Posterior cingulate gyrus (tissue), 11 donors: ENCODE measurements at regions not wholly inside any gene's neighbourhood (a gene's known extent, or its start where the extent isn't known, plus 50 kb on each side); places are given as distances from the start of the nearest gene placed in this dataset.

Source experiments
- DNase-seq, 10 donors: peaks; one replicate each; pipeline versions ENCODE4 v3.0.0 to v3.0.0-alpha.2; 2020 to 2021; ENCODE audit warnings: mixed read lengths in 3 of 10
- intact Hi-C: fragments of 100-400 bp; cut with DNase I; formaldehyde crosslinking; loops from one replicate; pipeline ENCODE4 v1.15.1; 2023

GRCh38 chr14:53493320-53493719 lies 340.2 kb upstream of the DDHD1 start:
- intact Hi-C loops: no loop called here
- DNase-seq: no peak

DNA sequence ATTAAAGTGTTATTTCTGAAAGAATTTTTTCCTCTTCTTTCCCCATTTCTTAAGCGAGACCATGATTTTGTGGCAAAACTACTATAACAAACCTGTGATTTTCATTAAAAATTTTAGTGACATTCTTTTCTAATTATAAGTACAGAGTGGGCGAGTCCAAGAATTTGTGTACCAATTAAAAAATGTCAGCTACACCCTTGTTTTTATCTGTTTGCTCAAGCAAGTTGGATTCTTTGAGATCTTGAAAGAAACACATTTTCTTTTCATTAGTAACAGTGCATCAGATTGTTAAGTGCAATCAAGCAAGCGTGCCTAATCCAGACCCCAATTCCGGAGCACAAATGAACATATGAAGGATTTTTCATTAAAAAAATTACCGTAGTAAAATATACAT lies 338.8 kb upstream of the DDHD1 start:
- intact Hi-C loops: no loop called here
- DNase-seq: no peak

- no peak for DNase-seq
- intact Hi-C loops: no loop called here
Measured at GRCh38 chr14:53491256-53491883, 338.2 kb upstream of the DDHD1 start.

GRCh38 chr14:53478174-53478573 lies 325.1 kb upstream of the DDHD1 start:
- intact Hi-C loops: no loop called here
- no peak for DNase-seq

- DNase-seq: no peak
- intact Hi-C loops: no loop called here
Measured at GRCh38 chr14:53473480-53473879, 320.4 kb upstream of the DDHD1 start.

GRCh38 chr14:53472306-53472705 lies 319.2 kb upstream of the DDHD1 start:
- intact Hi-C loops: no loop called here

GRCh38 chr14:53470351-53471043 lies 317.4 kb upstream of the DDHD1 start:
- DNase-seq: no peak

More at GRCh38 chr14:53472306-53472705, 319.2 kb upstream of the DDHD1 start:
- DNase-seq: no peak

DNA sequence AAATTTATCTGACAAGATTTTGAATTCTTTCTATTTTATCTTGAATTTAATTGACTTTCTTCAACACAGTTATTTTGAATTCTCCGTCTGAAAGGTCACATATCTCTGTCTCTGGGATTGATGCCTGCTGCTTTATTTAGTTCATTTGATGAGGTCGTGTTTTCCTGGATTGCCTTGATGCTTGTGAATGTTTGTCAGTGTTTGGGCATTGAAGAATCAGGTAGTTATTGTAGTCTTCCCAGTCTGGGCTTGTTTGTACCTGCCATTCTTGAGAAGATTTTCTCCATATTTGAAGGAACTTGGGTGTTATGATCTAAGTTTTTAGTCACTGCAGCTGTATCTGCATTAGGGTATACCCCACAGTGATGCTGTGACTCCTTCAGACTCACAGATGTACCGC lies 315.8 kb upstream of the DDHD1 start:
- DNase-seq: no peak
- intact Hi-C loops: no loop called here

More at GRCh38 chr14:53470351-53471043, 317.4 kb upstream of the DDHD1 start:
- intact Hi-C loops: no loop called here

- intact Hi-C loops: no loop called here
- DNase-seq: no peak
Measured at GRCh38 chr14:53464376-53464775, 311.3 kb upstream of the DDHD1 start.

DNA sequence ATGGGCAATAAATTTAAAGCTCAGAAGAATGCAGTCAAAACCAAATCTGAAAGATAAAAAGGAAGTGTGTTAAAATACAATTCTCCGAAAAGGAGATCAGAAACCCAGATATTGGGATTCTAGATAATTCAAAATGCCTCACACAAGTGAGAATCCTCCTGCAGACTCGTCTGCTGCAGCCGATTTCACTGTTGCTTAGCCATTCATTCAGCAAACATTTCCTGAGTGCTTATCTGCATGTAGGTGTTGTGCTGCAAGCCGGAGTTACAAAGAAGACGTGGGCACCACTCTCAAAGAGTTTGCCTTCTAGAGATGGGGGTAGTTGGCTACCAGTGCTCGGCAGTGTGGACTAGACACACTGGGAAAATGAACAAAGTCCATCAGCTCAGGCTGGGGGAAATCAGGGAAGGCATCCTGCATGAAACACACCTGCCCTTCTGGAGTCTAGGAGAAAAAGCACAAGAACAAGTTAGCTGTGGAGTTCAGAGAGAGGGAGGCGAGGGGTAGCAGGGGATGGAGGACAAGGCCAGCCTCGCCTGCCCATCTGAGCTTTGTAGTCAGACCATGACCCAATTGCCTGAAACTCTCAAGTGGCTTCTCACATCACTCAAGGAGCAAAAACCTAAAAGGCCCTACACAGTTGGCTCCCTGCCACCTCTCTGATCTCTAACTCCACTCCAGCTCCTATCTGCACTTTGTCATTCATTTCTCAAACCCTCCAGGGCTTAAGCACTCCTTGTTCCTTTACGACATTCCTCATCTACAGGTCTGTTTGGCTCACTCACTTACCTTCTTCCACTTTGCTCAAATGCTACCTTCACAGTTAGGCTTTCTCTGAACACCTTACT lies 310.0 kb upstream of the DDHD1 start:
- intact Hi-C loops: no loop called here
- no peak for DNase-seq

DNA sequence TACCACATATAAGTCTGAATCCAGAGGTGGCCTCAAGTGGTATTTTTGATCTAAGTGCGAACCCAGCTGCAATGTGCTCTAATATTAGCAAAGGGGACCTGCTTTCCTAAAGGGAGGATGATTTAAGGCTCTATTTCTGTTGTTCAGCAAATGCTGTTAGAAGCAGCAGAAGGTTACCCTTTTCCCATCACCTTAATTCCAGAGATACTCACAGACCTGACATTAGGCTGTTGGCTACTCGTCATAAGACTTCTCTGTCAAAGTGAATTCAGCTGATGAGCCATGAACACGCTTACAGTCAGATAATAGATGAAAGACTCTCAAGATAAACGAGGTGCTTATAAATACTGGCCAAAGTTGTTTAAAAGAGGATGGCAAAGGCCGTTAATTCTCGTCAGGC lies 308.7 kb upstream of the DDHD1 start:
- intact Hi-C loops: no loop called here
- DNase-seq: no peak

DNA sequence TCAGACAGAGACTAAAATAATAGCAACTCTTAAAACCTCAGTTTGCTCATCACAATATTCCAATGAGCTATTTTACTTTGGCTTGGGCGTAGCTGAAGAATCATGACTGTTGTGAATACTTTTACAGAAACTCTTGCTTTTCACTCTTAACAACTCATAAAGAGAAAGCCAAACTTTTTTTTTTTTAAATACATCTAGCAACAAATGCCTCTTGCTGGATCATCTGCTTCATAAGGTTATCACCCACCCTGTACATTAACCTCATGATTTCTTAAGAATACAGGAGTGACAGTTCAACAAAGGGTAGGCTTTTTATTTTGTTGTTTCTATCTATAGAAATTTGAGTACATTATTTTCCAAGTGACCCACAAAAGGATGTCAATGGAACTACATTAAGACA lies 307.4 kb upstream of the DDHD1 start:
- no peak for DNase-seq
- intact Hi-C loops: no loop called here

DNA sequence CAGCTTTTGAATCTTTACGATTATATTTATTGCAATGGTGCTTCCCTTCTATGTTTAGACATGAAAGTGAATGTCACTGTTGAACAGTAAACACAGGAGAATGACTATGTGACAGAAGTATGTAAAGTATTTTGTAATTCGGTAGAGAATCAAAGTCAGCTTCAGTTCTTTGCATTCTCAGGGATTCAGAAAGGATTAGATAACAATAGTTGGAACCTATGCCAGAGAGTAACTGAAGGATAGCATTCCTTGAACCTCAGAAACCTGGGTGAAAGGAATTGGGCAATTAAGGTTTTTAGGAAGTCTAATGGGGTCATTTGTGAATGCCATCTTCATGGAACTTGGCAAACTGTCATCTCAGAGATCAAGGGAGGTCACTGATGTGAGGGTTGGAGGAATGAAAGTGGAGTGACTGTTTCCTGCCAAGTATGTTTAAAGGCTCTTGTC lies 305.3 kb upstream of the DDHD1 start:
- intact Hi-C loops: no loop called here
- DNase-seq: no peak

GRCh38 chr14:53456931-53457330 lies 303.8 kb upstream of the DDHD1 start:
- DNase-seq: no peak
- intact Hi-C loops: no loop called here

DNA sequence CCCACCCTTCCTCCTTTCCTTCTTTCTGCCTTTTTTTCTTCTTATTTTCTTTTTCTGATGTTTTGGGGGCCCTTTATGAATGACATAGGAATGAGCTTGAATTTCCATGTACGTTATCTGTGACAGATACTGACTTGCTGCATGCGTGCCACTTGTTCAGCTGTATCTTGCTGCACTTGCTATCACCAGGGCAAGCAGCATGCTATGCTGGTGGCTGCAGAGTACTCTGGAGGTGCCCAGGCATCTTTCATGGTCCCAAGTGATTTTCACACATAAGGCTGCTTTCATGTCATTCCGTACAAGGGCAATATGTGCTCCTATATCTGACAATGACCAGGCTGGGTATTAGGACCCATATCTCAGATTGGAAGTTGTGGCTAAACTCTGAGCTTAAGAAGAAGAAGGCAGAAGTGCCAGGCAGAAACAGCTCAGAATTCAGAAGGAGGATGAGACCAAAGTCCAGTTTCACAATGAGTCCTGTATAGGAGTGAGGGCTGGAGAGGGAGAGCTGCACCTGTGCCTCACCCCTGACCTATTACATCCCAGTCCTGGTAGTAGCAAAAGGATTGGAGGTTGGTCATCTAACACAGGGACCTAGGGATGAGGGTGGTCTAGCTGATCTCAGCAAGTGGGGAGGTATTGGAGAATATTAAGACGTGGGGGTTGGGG lies 299.0 kb upstream of the DDHD1 start:
- intact Hi-C loops: no loop called here
- no peak for DNase-seq

GRCh38 chr14:53450871-53451270 lies 297.7 kb upstream of the DDHD1 start:
- DNase-seq: no peak

DNA sequence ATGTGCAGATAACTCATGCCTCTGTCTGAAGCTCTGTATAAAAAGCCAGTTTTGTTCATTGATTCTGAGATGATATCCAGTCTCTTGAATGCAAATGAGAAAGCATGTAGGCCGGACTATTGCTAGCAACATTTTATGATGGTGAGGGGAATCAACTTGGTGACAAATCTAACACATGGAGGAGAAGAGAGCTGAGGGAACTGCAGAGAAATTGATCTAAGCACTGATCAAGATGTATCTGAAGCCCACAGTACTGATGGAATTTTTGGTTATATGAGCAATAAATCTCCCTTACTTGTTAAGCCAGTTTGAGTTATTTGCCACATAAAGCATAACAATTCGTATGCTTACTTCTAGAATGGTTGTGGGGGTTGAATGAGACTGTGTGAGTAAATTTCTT lies 295.6 kb upstream of the DDHD1 start:
- intact Hi-C loops: no loop called here
- DNase-seq: no peak

More at GRCh38 chr14:53450871-53451270, 297.7 kb upstream of the DDHD1 start:
- intact Hi-C loops: no loop called here

DNA sequence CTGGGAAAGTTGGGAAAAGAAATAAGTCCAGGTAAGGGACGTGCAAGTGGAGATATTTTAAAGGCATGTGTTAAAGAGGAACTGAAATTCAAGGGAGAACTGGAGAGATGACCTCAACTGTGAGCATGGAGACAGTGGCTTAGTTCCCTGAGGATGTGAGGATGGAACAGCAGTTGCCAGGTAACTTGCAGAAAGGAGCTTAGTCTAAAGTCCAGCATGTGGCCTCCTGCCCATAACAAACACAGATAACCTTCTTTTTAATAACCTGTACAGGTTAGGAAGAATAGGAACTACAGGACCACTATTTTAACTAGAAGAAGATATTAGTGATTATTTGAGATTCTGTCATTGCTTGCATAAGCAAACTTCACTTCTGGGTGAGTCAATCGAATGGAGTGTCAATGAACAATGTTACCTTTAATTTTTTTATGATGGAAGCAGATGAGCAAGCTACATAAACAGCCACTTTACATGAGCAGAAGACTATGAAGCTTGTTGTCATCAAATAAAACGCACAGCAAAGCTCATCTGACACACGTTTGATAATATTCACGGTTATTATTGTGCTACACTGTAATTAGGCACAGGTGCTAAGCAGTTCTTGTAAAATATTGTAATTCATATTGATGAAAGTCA lies 291.7 kb upstream of the DDHD1 start:
- no peak for DNase-seq
- intact Hi-C loops: no loop called here

DNA sequence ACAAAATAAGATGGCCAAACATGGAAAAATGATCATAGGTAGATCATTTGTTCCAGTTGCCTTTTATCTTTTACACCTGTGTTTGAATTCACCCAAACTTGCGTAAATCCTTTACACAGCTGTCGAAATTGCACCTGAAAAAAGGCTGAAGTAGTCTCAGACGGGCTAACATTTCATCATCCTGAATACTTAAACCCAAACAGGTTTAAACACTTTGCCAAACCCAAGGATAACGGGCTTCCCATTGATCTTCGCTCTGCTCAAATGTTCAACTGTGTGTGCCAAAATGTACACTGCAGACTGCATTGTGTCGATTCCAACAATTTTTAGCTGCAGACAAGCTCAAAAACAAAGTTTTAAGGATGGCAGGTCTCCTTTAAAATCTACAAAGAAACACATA lies 288.7 kb upstream of the DDHD1 start:
- no peak for DNase-seq
- intact Hi-C loops: no loop called here

DNA sequence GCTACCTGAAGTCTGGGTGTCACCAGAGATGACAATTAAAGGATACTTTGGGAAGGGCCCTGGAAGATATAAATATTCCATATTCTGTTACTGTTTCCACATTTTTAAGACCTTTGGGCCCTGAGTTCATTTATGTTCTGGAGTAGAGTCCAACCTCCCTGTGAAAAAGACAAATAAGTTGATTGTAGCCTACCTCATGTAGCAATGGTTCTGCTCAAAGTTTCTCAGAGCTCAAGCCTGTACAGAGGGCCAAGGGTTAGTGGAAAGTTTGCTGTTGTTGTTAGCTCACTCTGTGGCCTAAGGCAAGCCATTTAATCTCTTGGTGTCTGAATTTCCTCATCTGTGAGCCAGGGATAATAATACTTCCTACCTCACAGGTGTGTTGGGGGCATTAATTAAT lies 284.7 kb upstream of the DDHD1 start:
- intact Hi-C loops: no loop called here
- no peak for DNase-seq
